HG03571 (cell line): ENCODE measurements at regions not wholly inside any gene's neighbourhood (a gene's known extent, or its start where the extent isn't known, plus 50 kb on each side); places are given as distances from the start of the nearest gene placed in this dataset.

Experiments
- ATAC-seq: cut with Tn5 transposase; IDR thresholded peaks from one replicate; pipeline ENCODE4 v1.9.1; 2021; ENCODE audit not compliant: unreplicated experiment

DNA sequence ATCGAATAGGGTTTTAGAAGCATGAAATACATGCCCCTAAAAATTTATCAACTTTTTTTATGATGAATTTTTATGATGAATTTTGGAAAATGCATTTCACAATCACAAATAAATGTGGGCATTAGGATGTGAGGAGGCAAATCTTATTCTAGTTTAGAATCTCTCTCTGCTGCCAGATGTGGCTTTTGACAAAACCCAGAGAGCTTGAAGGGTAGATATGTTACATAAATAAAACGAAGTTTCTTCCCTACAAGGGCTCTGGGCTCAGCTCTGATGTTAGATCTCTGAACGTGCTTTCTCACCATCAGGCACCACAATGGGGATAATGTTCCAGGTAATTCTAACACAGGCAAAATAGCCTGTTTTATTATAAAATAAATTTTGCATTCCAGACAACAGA is 102.3 kb upstream of the ADAMTSL1 start:
- no peak for ATAC-seq

DNA sequence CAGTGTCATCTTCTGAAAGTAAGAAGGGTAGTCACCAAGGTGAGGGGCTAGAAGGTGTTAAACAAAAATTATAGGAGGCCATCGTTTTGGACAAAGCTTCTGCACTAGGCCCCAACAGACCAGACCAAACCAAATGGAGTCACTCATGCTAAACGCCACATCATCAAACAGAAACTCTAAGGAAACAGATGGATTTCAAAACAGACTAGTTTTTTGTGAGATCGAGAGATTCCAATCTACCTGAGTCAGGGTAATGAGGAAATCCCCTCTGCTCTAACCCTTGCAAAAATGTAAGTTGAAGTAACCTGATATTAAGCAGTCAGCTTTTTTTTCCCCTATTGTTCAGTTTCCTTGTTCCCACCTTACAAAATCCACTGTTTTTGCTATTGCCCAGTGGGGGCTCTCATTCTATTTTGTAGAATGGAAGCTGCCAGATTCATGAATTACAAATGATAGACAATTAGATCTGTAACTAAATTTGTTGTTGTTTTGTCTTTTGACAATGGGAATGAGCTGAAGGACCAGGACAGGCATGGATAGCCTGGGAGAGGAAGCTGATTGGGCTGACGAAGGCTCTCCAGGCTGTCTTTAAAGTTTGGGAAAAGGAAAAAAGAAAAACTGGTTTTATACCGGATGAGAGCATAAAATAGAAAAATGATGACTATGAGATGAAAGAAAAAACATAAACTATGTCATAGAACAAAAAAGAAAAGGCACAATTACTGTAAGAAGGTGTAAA is 94.7 kb upstream of the ADAMTSL1 start:
- no peak for ATAC-seq

DNA sequence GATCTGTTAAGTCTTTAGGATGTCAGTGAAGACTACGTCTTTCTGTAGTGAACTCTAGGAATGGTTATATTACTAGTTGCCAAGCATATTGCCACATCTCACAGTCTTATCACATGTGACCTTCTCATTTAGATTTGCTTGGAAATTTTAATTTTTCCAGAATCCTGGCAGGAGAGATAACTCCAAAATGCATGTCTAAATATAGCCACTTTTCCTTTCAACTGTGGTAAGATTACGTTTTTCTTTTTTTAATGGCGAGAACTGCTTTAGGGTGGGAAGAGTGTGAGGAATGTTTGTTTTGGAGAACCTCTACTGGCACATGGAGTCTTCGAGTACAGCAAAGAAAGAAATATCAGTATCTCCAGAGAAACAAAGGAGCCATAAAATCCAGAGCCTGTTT is 91.7 kb upstream of the ADAMTSL1 start:
- no peak for ATAC-seq

- ATAC-seq, result no peak
Measured at GRCh38 chr9:18384066-18384465, 89.9 kb upstream of the ADAMTSL1 start.

- no peak for ATAC-seq
Measured at GRCh38 chr9:18385696-18386490, 88.1 kb upstream of the ADAMTSL1 start.

GRCh38 chr9:18390393-18390792 is 83.6 kb upstream of the ADAMTSL1 start:
- no peak for ATAC-seq

- no peak for ATAC-seq
Measured at GRCh38 chr9:18393340-18394130, 80.4 kb upstream of the ADAMTSL1 start.

DNA sequence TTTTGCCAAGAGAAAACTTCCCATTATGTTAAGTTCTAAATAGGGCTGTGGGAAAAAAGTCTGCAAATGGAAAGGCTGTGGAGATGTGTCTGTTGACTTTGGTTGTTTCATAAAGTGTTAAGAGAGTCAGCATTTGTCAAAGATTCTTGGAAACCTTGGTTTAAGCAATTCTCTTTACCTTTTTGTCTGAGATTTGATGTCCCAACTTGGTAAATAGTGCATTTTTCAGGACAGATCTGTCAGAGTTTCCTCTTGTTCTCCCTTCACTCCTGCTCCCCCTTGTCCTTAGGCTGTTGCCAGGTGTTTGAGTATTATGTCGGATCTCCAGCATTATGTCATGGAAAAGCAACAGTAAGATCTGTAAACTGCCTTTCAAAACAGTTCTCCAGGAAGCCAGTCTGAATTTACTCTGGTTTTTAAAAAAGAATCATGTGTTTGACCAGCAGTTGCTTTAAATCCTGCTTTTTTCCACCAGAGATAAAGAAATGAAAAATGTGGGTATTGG is 79.1 kb upstream of the ADAMTSL1 start:
- no peak for ATAC-seq

DNA sequence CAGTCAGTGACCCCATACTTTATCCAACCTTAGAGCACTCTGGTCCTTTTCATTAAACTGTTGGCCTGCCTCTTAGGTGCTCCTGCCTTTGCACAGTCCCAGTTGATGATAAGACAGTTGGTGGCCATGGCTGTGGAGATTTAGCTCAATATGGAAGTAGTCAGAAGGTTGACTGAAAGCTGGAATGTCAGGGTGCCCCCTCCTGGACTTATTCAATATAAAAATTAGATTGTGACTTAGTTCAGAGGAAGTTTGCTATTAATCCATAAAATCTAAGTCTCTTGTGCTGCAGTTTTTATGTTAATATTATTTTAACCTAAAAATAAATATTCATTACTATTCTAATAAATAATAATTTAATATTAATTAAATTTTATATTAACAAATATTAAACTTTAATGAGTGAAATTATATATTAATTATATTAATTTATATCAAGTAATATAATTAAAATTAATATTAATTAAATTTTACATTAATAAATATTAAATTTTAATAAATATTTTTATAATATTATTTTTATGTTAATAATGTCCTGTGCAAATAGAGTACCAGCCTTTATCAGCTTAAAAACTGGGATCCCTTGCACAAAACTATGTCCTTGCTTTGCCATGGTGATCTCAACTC is 77.7 kb upstream of the ADAMTSL1 start:
- ATAC-seq, result no peak

- ATAC-seq, result no peak
Measured at GRCh38 chr9:18397076-18397475, 76.9 kb upstream of the ADAMTSL1 start.

DNA sequence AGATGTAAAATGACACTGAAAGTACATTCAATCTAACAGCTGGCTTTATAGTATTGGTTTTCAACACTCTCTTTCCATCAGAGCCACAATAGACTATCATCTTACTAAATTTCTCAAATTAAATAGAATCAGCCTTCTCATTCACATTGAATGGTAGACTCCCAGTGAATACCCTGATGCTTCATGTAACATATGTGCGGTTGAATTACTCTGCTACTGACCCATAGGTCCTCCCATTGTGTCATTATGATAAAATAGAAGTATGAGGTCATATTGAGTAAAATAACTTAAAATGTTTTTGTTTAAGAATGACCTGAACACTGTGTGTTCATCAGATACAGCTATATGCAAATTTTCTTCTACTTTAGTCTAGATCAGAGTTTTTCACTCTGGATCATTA is 75.9 kb upstream of the ADAMTSL1 start:
- no peak for ATAC-seq

GRCh38 chr9:18404434-18405029 is 69.4 kb upstream of the ADAMTSL1 start:
- no peak for ATAC-seq

DNA sequence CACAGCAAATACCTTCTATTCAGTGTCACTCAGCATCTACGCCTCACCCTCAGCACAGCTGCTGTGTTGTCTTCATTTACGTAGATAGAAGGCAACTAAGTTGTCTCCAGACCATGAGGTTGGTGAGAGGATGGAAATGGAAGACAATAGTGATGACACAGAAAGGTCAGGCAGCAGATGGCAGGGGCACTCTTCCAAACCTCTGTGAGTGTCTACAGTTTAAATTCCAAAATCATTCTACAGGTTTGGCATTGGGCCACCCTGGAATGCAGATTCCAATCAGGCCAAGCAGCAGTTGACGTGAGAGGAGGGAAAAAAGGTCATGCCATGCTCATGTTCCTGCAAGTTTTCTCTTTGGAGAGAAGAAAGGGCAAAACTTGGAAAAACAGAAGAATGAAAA is 68.7 kb upstream of the ADAMTSL1 start:
- ATAC-seq, result no peak

DNA sequence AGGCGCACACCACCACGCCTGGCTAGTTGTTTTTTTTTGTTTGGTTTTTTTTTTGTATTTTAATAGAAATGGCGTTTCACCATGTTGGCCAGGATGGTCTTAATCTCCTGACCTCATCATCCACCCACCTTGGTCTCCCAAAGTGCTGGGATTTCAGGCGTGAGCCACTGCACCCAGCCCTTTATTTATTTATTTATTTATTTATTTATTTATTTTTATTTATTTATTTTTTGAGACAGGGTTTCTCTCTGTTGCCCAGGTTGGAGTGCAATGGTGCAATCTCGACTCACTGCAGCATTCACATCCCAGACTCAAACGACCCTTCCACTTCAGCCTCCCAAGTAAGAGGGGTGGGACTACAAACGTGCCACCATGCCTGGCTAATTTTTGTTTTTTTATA is 63.0 kb upstream of the ADAMTSL1 start:
- ATAC-seq, result no peak

DNA sequence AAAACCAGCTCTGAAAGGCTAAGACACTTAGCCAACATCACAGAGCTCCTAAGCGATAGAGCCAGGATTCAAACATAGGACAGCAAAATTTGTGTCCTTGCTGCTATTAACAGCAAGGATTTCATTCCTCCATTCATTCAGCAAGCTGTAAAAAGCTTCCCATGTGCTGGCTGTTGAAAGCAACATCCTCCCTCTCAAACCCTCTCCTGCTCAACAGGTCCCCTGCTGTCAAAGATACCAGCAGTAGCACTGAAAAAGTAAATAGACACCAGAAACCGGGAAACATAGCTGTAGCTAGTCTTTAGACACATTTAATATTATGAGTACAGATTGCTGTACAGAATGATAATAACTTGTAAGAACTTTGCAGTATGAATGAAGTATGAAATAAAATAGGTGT is 52.6 kb upstream of the ADAMTSL1 start:
- no peak for ATAC-seq

DNA sequence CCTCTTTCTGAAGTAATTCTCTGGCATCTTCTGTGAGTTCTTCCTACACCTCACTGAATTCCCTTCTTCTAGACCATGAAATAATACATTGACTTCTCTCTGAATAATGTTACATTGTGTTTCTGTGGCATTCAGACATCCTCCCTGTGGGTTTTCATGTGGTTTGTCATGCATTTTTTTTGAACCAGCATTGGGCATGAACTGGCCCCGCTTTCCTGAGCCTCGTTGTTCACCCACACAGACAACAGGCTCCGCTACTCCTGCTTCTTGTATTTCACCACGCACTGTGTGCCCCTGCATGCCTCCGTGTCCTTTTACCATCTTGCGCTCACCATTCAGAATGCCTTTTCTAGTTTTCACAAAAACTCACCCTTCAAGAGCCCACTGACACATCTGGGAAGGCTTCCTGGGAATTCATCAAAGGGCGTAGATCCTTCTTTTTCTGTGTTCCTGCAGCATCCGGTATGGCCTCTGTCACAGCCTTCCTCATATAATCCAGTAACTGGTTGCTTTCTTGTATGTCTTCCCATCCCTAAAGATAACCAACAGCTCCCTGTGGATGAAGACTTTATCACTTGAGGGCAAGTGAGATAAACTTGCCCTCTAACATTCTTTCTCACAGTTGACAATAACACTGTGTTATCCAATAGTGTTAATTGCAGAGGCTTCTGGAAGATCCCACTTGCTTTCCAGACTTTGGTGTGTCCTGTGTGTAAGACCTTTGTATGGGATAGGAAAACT is 51.5 kb upstream of the ADAMTSL1 start:
- ATAC-seq, result no peak

GRCh38 chr9:18423791-18424531 is 50.0 kb upstream of the ADAMTSL1 start:
- ATAC-seq, result no peak
